Nephron (organoid): ENCODE measurements at regions not wholly inside any gene's neighbourhood (a gene's known extent, or its start where the extent isn't known, plus 50 kb on each side); places are given as distances from the start of the nearest gene placed in this dataset.
A peak's percentile ranks its signal among the peaks of the same experiment; 100 is the strongest.

Experiments used
- H3K27ac Mint-ChIP-seq, 3 experiments: 2 replicates each; pipeline ENCODE4 v1.8.0; 2020; ENCODE audit warnings: mixed read lengths in 3 of 3, mild to moderate bottlenecking in 2 of 3, moderate library complexity in 1 of 3
- H3K27me3 Mint-ChIP-seq: 2 replicates; pipeline ENCODE4 v1.8.0; 2021; ENCODE audit warnings: low read depth, mild to moderate bottlenecking, moderate library complexity, mixed read lengths
- H3K36me3 Mint-ChIP-seq: 2 replicates; pipeline ENCODE4 v1.8.0; 2020; ENCODE audit warnings: low read depth, mixed read lengths
- H3K4me1 Mint-ChIP-seq: 2 replicates; pipeline ENCODE4 v1.8.0; 2020; ENCODE audit warnings: mixed read lengths
- H3K4me3 Mint-ChIP-seq, 3 experiments: 2 replicates each; pipeline ENCODE4 v1.8.0; 2020; ENCODE audit warnings: mild to moderate bottlenecking in 3 of 3, mixed read lengths in 3 of 3, moderate library complexity in 2 of 3
- H3K9me3 Mint-ChIP-seq: 2 replicates; pipeline ENCODE4 v1.8.0; 2020; ENCODE audit warnings: mixed read lengths
- CTCF ChIP-seq, 3 experiments: fragments of 200-600 bp; sonication (generic); IDR thresholded peaks; one replicate each; pipeline ENCODE4 v1.5.0; 2021; ENCODE audit warnings: antibody characterized with exemption in 3 of 3; ENCODE audit not compliant: unreplicated experiment in 3 of 3

GRCh38 chrX:99820197-99820596, 589.9 kb downstream of the PCDH19 start:
- TF ChIP-seq CTCF (IDR thresholded peaks at IDR 0.05; ENCODE audit: unreplicated experiment in 3 of 3) = no peak
- H3K27me3 Mint-ChIP-seq = no peaks in the 10 kb centered on the region
- H3K4me1 Mint-ChIP-seq = no peaks in the 10 kb centered on the region
- no peak overlapping the region for H3K4me3 Mint-ChIP-seq
- H3K36me3 Mint-ChIP-seq = no peaks in the 10 kb centered on the region
- H3K27ac Mint-ChIP-seq = no peak overlapping the region
- H3K9me3 Mint-ChIP-seq = no peaks in the 10 kb centered on the region

GRCh38 chrX:99800016-99800415, 610.1 kb downstream of the PCDH19 start:
- TF ChIP-seq CTCF (IDR thresholded peaks at IDR 0.05; ENCODE audit: unreplicated experiment in 3 of 3) = no peak
- Mint-ChIP-seq H3K27ac (no peak overlapping the region), H3K27me3 (no peaks in the 10 kb centered on the region), H3K4me3 (no peak overlapping the region), H3K9me3 (peaks cover 13% of the 10 kb centered on the region), H3K4me1 (no peaks in the 10 kb centered on the region), H3K36me3 (no peaks in the 10 kb centered on the region)

- Mint-ChIP-seq H3K36me3 (no peaks in the 10 kb centered on the region), H3K27ac (no peak overlapping the region), H3K4me3 (no peak overlapping the region), H3K4me1 (no peaks in the 10 kb centered on the region), H3K27me3 (no peaks in the 10 kb centered on the region), H3K9me3 (peaks cover 18% of the 10 kb centered on the region)
- TF ChIP-seq CTCF (IDR thresholded peaks at IDR 0.05; ENCODE audit: unreplicated experiment in 3 of 3) = no peak
These were observed 611.1 kb downstream of the PCDH19 start for GRCh38 chrX:99798936-99799335.

- H3K4me3 Mint-ChIP-seq = no peak overlapping the region
- H3K9me3 Mint-ChIP-seq = peaks cover 29% of the 10 kb centered on the region
- no peaks in the 10 kb centered on the region for H3K4me1 Mint-ChIP-seq
- TF ChIP-seq CTCF (IDR thresholded peaks at IDR 0.05; ENCODE audit: unreplicated experiment in 3 of 3) = peak in 1 of 3 experiments; percentile 13
- H3K36me3 Mint-ChIP-seq = no peaks in the 10 kb centered on the region
- H3K27ac Mint-ChIP-seq = no peak overlapping the region
- no peaks in the 10 kb centered on the region for H3K27me3 Mint-ChIP-seq
These were observed 614.6 kb downstream of the PCDH19 start for GRCh38 chrX:99795495-99795894.

GRCh38 chrX:99782516-99783040, 627.5 kb downstream of the PCDH19 start:
- Mint-ChIP-seq H3K27ac (no peak overlapping the region), H3K4me3 (no peak overlapping the region), H3K36me3 (no peaks in the 10 kb centered on the region), H3K4me1 (no peaks in the 10 kb centered on the region), H3K27me3 (no peaks in the 10 kb centered on the region), H3K9me3 (peaks cover 15% of the 10 kb centered on the region)
- TF ChIP-seq CTCF (IDR thresholded peaks at IDR 0.05; ENCODE audit: unreplicated experiment in 3 of 3) = no peak

GRCh38 chrX:99777912-99778311, 632.2 kb downstream of the PCDH19 start:
- Mint-ChIP-seq H3K9me3 (peaks cover 6% of the 10 kb centered on the region), H3K27ac (no peak overlapping the region), H3K4me3 (no peak overlapping the region), H3K27me3 (no peaks in the 10 kb centered on the region), H3K4me1 (no peaks in the 10 kb centered on the region), H3K36me3 (no peaks in the 10 kb centered on the region)
- no peak for TF ChIP-seq CTCF (IDR thresholded peaks at IDR 0.05; ENCODE audit: unreplicated experiment in 3 of 3)
